COR-L47 (cell line): ENCODE measurements at regions not wholly inside any gene's neighbourhood (a gene's known extent, or its start where the extent isn't known, plus 50 kb on each side); places are given as distances from the start of the nearest gene placed in this dataset.
A peak's percentile ranks its signal among the peaks of the same experiment; 100 is the strongest.

Source experiments
- DNase-seq: peaks from one replicate; lab custom pipeline; 2025; lab: John Stamatoyannopoulos, UW

GRCh38 chr5:174834081-174834480 is 109.7 kb downstream of the MSX2 start:
- no peak for DNase-seq

- no peak for DNase-seq
Measured at GRCh38 chr5:174832811-174833210, 108.4 kb downstream of the MSX2 start.

GRCh38 chr5:174832025-174832424 is 107.6 kb downstream of the MSX2 start:
- no peak for DNase-seq

GRCh38 chr5:174831031-174831660 is 106.8 kb downstream of the MSX2 start:
- no peak for DNase-seq

- DNase-seq = no peak
Measured at GRCh38 chr5:174829511-174829864, 105.1 kb downstream of the MSX2 start.

- DNase-seq = no peak
Measured at GRCh38 chr5:174828804-174829510, 104.6 kb downstream of the MSX2 start.

GRCh38 chr5:174827558-174827957 is 103.2 kb downstream of the MSX2 start:
- DNase-seq = no peak

GRCh38 chr5:174825587-174825986 is 101.2 kb downstream of the MSX2 start:
- DNase-seq = no peak

GRCh38 chr5:174818430-174818829 is 94.0 kb downstream of the MSX2 start:
- no peak for DNase-seq

GRCh38 chr5:174817610-174818009 is 93.2 kb downstream of the MSX2 start:
- no peak for DNase-seq

GRCh38 chr5:174816858-174817257 is 92.5 kb downstream of the MSX2 start:
- DNase-seq = no peak

GRCh38 chr5:174811438-174811837 is 87.1 kb downstream of the MSX2 start:
- DNase-seq = no peak

- no peak for DNase-seq
Measured at GRCh38 chr5:174810796-174811195, 86.4 kb downstream of the MSX2 start.

- DNase-seq = no peak
Measured at GRCh38 chr5:174807471-174807870, 83.1 kb downstream of the MSX2 start.

- no peak for DNase-seq
Measured at GRCh38 chr5:174806729-174807128, 82.3 kb downstream of the MSX2 start.

- DNase-seq = no peak
Measured at GRCh38 chr5:174801798-174802197, 77.4 kb downstream of the MSX2 start.

GRCh38 chr5:174800435-174800834 is 76.1 kb downstream of the MSX2 start:
- DNase-seq = no peak

- DNase-seq = no peak
Measured at GRCh38 chr5:174799121-174799520, 74.7 kb downstream of the MSX2 start.

GRCh38 chr5:174798551-174798951 is 74.2 kb downstream of the MSX2 start:
- DNase-seq = no peak

GRCh38 chr5:174796711-174797192 is 72.4 kb downstream of the MSX2 start:
- no peak for DNase-seq

GRCh38 chr5:174794931-174795672 is 70.7 kb downstream of the MSX2 start:
- no peak for DNase-seq

- peak; percentile 67 for DNase-seq
Measured at GRCh38 chr5:174793684-174794328, 69.4 kb downstream of the MSX2 start.

- DNase-seq = no peak
Measured at GRCh38 chr5:174793076-174793475, 68.7 kb downstream of the MSX2 start.
